ENCODE measurements at regions not wholly inside any gene's neighbourhood (a gene's known extent, or its start where the extent isn't known, plus 50 kb on each side); places are given as distances from the start of the nearest gene placed in this dataset.

GRCh38 chr1:56331207-56331891 lies 248.0 kb downstream of the PLPP3 start:
- Histone ChIP-seq H3K27me3 (ENCODE audit: control insufficient read depth, insufficient read depth, low read length) (no peaks in the 10 kb centered on the region), H3K9ac (ENCODE audit: low read length in 3 of 3) (no peak overlapping the region), H3K4me3 (ENCODE audit: low read length in 3 of 3) (no peak overlapping the region), H3K4me1 (ENCODE audit: control insufficient read depth in 2 of 3, insufficient read depth in 2 of 3, low read depth in 1 of 3, low read length in 3 of 3) (no peaks in the 10 kb centered on the region), H3K36me3 (ENCODE audit: control insufficient read depth in 2 of 3, insufficient read depth in 3 of 3, low read length in 3 of 3) (no peaks in the 10 kb centered on the region), H3K9me3 (ENCODE audit: control insufficient read depth in 2 of 3, insufficient read depth in 1 of 3, low read length in 3 of 3) (no peaks in the 10 kb centered on the region), H3K27ac (ENCODE audit: low read depth in 2 of 2, low read length in 2 of 2) (no peak overlapping the region)
- no peak for TF ChIP-seq CTCF (IDR thresholded peaks at IDR 0.05; ENCODE audit: borderline replicate concordance, extremely low read depth, insufficient read depth)
- DNase-seq, result peak in 1 of 5 donors; percentile 26
- no peak for FAIRE-seq
- intact Hi-C loops (cut with DNase I), result no loop called here

- TF ChIP-seq CTCF (IDR thresholded peaks at IDR 0.05; ENCODE audit: borderline replicate concordance, extremely low read depth, insufficient read depth), result no peak
- H3K27ac ChIP-seq (ENCODE audit: low read depth in 2 of 2, low read length in 2 of 2), result no peak overlapping the region
- H3K36me3 ChIP-seq (ENCODE audit: control insufficient read depth in 2 of 3, insufficient read depth in 3 of 3, low read length in 3 of 3), result no peaks in the 10 kb centered on the region
- no peak overlapping the region for H3K4me3 ChIP-seq (ENCODE audit: low read length in 3 of 3)
- no peaks in the 10 kb centered on the region for H3K4me1 ChIP-seq (ENCODE audit: control insufficient read depth in 2 of 3, insufficient read depth in 2 of 3, low read depth in 1 of 3, low read length in 3 of 3)
- H3K9me3 ChIP-seq (ENCODE audit: control insufficient read depth in 2 of 3, insufficient read depth in 1 of 3, low read length in 3 of 3), result no peaks in the 10 kb centered on the region
- H3K9ac ChIP-seq (ENCODE audit: low read length in 3 of 3), result no peak overlapping the region
- intact Hi-C loops (cut with DNase I), result no loop called here
- FAIRE-seq, result peak; percentile 53
- no peaks in the 10 kb centered on the region for H3K27me3 ChIP-seq (ENCODE audit: control insufficient read depth, insufficient read depth, low read length)
- no peak for DNase-seq
Measured at GRCh38 chr1:56330391-56331026, 248.9 kb downstream of the PLPP3 start.

- H3K9me3 ChIP-seq (ENCODE audit: control insufficient read depth in 2 of 3, insufficient read depth in 1 of 3, low read length in 3 of 3), result no peaks in the 10 kb centered on the region
- no peak overlapping the region for H3K27ac ChIP-seq (ENCODE audit: low read depth in 2 of 2, low read length in 2 of 2)
- FAIRE-seq (no peak), DNase-seq (no peak)
- TF ChIP-seq CTCF (IDR thresholded peaks at IDR 0.05; ENCODE audit: borderline replicate concordance, extremely low read depth, insufficient read depth), result no peak
- no peak overlapping the region for H3K4me3 ChIP-seq (ENCODE audit: low read length in 3 of 3)
- no peaks in the 10 kb centered on the region for H3K36me3 ChIP-seq (ENCODE audit: control insufficient read depth in 2 of 3, insufficient read depth in 3 of 3, low read length in 3 of 3)
- H3K4me1 ChIP-seq (ENCODE audit: control insufficient read depth in 2 of 3, insufficient read depth in 2 of 3, low read depth in 1 of 3, low read length in 3 of 3), result no peaks in the 10 kb centered on the region
- H3K9ac ChIP-seq (ENCODE audit: low read length in 3 of 3), result no peak overlapping the region
- intact Hi-C loops (cut with DNase I), result no loop called here
- no peaks in the 10 kb centered on the region for H3K27me3 ChIP-seq (ENCODE audit: control insufficient read depth, insufficient read depth, low read length)
Measured at GRCh38 chr1:56329970-56330369, 249.4 kb downstream of the PLPP3 start.

Data from kidney (tissue), 13 donors.